Epithelial cell of esophagus (primary cell): ENCODE measurements at regions not wholly inside any gene's neighbourhood (a gene's known extent, or its start where the extent isn't known, plus 50 kb on each side); places are given as distances from the start of the nearest gene placed in this dataset.

Source experiments
- DNase-seq: peaks from one replicate; pipeline ENCODE4 v3.0.0; 2010; ENCODE audit warnings: low read depth
- H3K4me3 ChIP-seq: 2 replicates; pipeline ENCODE4 v1.5.1; 2011; ENCODE audit warnings: mild to moderate bottlenecking, low read length, control low read depth
- CTCF ChIP-seq: IDR thresholded peaks from 2 replicates; pipeline ENCODE4 v1.5.1; 2011; ENCODE audit warnings: low read depth, mild to moderate bottlenecking, low read length, control low read depth, inconsistent platforms; ENCODE audit not compliant: insufficient read depth; ENCODE audit errors: missing control alignments

- no peak for DNase-seq
- H3K4me3 ChIP-seq, result no peak overlapping the region
- no peak for TF ChIP-seq CTCF
These were observed 277.2 kb downstream of the NEDD1 start for GRCh38 chr12:97184127-97184773.

DNA sequence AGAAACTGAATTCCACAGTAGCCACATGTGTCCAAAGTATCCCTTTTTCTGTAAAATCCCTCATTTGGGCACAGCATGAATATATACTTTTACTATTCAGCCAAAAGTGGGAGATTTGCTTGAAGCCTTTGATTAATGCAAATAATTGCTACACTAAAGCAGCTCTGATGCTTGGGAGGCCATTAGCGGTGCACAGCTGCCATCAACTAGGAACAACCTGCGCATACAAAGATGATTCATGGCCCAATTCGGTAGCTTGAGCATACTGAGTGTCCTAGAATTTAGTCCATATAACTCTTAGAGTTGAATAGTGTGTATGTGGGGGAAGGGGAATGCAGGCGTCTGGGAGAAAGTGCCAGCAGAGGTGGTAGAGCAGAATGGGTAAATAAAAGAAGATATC lies 277.0 kb upstream of the RMST start:
- no peak overlapping the region for H3K4me3 ChIP-seq
- no peak for TF ChIP-seq CTCF
- no peak for DNase-seq

DNA sequence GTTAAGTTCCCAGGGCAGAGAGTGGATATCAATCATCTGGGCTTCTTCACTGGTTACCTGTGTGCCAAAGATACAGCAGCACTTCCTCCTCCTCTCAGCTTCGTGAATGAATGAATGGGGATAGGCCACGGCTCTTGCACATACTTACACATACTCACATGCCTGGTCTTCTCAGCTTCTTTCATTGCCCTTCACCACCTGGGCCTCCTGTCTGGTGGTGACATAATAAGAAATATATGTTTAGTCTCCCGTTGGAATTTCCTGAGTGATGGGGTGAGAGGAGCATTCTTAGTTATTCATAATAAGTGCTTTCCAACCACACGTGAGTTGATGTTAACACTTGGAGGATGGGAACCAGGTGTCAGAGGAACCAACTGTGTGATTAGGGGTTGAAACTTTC lies 268.1 kb upstream of the RMST start:
- no peak overlapping the region for H3K4me3 ChIP-seq
- no peak for TF ChIP-seq CTCF

DNA sequence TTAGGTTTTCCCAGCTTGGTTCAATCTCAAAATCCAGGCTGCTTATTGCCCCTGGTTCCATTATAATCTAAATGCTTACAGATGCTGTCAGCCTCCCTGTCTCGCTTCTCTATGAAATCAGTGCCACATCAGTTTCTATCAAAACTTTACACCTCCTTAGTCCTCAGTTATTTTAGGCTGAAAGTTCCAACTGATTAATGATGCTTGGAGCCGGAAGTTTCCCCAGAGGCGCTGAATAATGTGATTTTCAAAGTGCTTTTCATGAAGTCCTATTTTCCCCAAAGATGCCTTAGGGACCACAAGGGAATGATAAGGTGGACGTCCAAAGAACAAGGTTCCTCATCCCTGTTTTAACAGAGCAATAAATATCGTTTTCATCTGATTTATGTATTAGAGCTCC lies 262.4 kb upstream of the RMST start:
- H3K4me3 ChIP-seq, result no peak overlapping the region
- no peak for DNase-seq
- no peak for TF ChIP-seq CTCF

More for the DNA sequence above, 268.1 kb upstream of the RMST start:
- DNase-seq, result peak; percentile 24

GRCh38 chr12:97203408-97203807 lies 259.2 kb upstream of the RMST start:
- H3K4me3 ChIP-seq, result no peak overlapping the region
- DNase-seq, result no peak
- TF ChIP-seq CTCF, result no peak

- no peak overlapping the region for H3K4me3 ChIP-seq
- DNase-seq, result no peak
- TF ChIP-seq CTCF, result no peak
These were observed 252.6 kb upstream of the RMST start for GRCh38 chr12:97209997-97210396.

DNA sequence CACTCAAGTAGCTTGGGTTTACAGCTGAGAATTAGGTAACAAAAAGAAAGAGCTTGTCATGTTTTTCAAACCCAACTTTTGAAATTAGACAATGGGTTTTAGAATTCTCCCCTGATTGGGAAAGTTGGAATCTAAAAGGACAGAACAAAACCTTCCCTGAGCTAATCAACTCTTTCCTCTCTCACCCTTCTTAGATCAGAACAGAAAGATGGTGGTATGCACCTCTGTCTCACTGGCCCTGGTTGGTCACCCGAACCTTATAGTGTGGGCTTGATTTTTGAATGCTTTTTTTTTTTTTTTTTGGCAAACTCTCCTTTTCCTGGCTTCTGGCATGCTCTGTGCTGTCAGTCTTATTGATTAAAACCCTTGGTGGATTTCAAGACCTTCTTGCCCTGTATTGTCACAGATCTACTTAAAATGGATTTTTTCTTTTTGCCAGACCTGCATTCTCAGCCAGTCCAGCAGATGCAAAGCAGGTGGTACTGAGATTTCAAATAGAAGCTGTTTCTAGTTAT lies 251.1 kb upstream of the RMST start:
- H3K4me3 ChIP-seq, result no peak overlapping the region
- DNase-seq, result no peak
- no peak for TF ChIP-seq CTCF
